Glutamatergic neuron (in vitro differentiated cells): ENCODE measurements at regions not wholly inside any gene's neighbourhood (a gene's known extent, or its start where the extent isn't known, plus 50 kb on each side); places are given as distances from the start of the nearest gene placed in this dataset.

Experiments
- DNase-seq: peaks from one replicate; pipeline ENCODE4 v3.0.0; 2022
- H3K27ac Mint-ChIP-seq: one replicate; pipeline ENCODE4 v1.8.0; 2020; ENCODE audit warnings: mild to moderate bottlenecking, mixed read lengths, inconsistent platforms; ENCODE audit not compliant: unreplicated experiment
- H3K27me3 Mint-ChIP-seq: one replicate; pipeline ENCODE4 v1.8.0; 2020; ENCODE audit warnings: mild to moderate bottlenecking, moderate library complexity, mixed read lengths, inconsistent platforms; ENCODE audit not compliant: unreplicated experiment
- H3K36me3 Mint-ChIP-seq: one replicate; pipeline ENCODE4 v1.8.0; 2020; ENCODE audit warnings: mild to moderate bottlenecking, mixed read lengths, inconsistent platforms; ENCODE audit not compliant: unreplicated experiment
- H3K4me1 Mint-ChIP-seq: one replicate; pipeline ENCODE4 v1.8.0; 2020; ENCODE audit warnings: mild to moderate bottlenecking, low read depth, mixed read lengths, inconsistent platforms; ENCODE audit not compliant: unreplicated experiment
- H3K4me3 Mint-ChIP-seq: one replicate; pipeline ENCODE4 v1.8.0; 2020; ENCODE audit warnings: mild to moderate bottlenecking, mixed read lengths, inconsistent platforms; ENCODE audit not compliant: unreplicated experiment
- H3K9me3 Mint-ChIP-seq: one replicate; pipeline ENCODE4 v1.8.0; 2020; ENCODE audit warnings: mild to moderate bottlenecking, moderate library complexity, mixed read lengths, inconsistent platforms; ENCODE audit not compliant: unreplicated experiment
- CTCF ChIP-seq: fragments of 200-600 bp; sonication (generic); IDR thresholded peaks from one replicate; pipeline ENCODE4 v1.5.0; 2021; ENCODE audit not compliant: partially characterized antibody, unreplicated experiment

- Mint-ChIP-seq H3K27ac (no peak overlapping the region), H3K36me3 (no peaks in the 10 kb centered on the region), H3K4me3 (no peak overlapping the region), H3K9me3 (no peaks in the 10 kb centered on the region), H3K4me1 (no peaks in the 10 kb centered on the region), H3K27me3 (no peaks in the 10 kb centered on the region)
- no peak for TF ChIP-seq CTCF
- no peak for DNase-seq
These were observed 385.4 kb downstream of the BRINP2 start for GRCh38 chr1:177556163-177556562.

- Mint-ChIP-seq H3K4me3 (no peak overlapping the region), H3K36me3 (no peaks in the 10 kb centered on the region), H3K27me3 (no peaks in the 10 kb centered on the region), H3K27ac (no peak overlapping the region), H3K9me3 (no peaks in the 10 kb centered on the region), H3K4me1 (no peaks in the 10 kb centered on the region)
- TF ChIP-seq CTCF, result no peak
- DNase-seq, result no peak
These were observed 376.4 kb downstream of the BRINP2 start for GRCh38 chr1:177547200-177547599.

GRCh38 chr1:177546346-177546745 is 375.6 kb downstream of the BRINP2 start:
- DNase-seq, result no peak
- Mint-ChIP-seq H3K27ac (no peak overlapping the region), H3K27me3 (no peaks in the 10 kb centered on the region), H3K9me3 (no peaks in the 10 kb centered on the region), H3K4me1 (no peaks in the 10 kb centered on the region), H3K4me3 (no peak overlapping the region), H3K36me3 (no peaks in the 10 kb centered on the region)
- TF ChIP-seq CTCF, result no peak

GRCh38 chr1:177526201-177526600 is 355.4 kb downstream of the BRINP2 start:
- no peak for TF ChIP-seq CTCF
- Mint-ChIP-seq H3K4me1 (no peaks in the 10 kb centered on the region), H3K9me3 (no peaks in the 10 kb centered on the region), H3K27me3 (no peaks in the 10 kb centered on the region), H3K4me3 (no peak overlapping the region), H3K36me3 (no peaks in the 10 kb centered on the region), H3K27ac (no peak overlapping the region)
- DNase-seq, result no peak

GRCh38 chr1:177525176-177525575 is 354.4 kb downstream of the BRINP2 start:
- Mint-ChIP-seq H3K36me3 (no peaks in the 10 kb centered on the region), H3K4me1 (no peaks in the 10 kb centered on the region), H3K27ac (no peak overlapping the region), H3K9me3 (no peaks in the 10 kb centered on the region), H3K27me3 (no peaks in the 10 kb centered on the region), H3K4me3 (no peak overlapping the region)
- DNase-seq, result no peak
- no peak for TF ChIP-seq CTCF
